ENCODE measurements at regions not wholly inside any gene's neighbourhood (a gene's known extent, or its start where the extent isn't known, plus 50 kb on each side); places are given as distances from the start of the nearest gene placed in this dataset.

DNA sequence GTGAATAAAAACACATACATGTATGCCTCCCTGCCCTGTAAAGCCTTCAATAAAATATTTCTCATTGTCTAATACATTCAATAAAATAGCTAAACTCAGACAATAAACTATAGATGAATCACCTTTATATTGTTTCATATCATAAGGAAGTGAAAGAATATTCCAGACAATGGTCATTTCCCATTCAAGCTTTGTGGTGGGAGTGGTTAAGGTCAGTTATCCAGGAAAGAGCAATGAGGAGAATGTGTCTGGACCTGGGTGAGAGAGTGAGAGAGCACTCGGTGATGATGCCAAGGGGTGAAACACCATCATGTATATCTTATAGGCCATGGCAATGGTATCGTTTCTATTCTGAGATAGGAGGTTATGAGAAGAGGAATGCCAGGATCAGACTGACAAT lies 197.8 kb downstream of the PDHA2 start:
- H3K9ac ChIP-seq (ENCODE audit: low read length), result no peak overlapping the region
- no peaks in the 10 kb centered on the region for H3K9me2 ChIP-seq (ENCODE audit: low read depth, low read length)
- H3K36me3 ChIP-seq (ENCODE audit: insufficient read depth, low read length), result no peaks in the 10 kb centered on the region
- no peaks in the 10 kb centered on the region for H3K27me3 ChIP-seq (ENCODE audit: insufficient read depth, low read length)
- no peak for TF ChIP-seq EZH2 (IDR thresholded peaks at IDR 0.05; ENCODE audit: borderline replicate concordance, low read length)
- no peaks in the 10 kb centered on the region for H3K4me1 ChIP-seq (ENCODE audit: insufficient read depth, low read length, severe bottlenecking)
- no peaks in the 10 kb centered on the region for H3K79me2 ChIP-seq (ENCODE audit: insufficient read depth, low read length)
- no peaks in the 10 kb centered on the region for H4K20me1 ChIP-seq (ENCODE audit: insufficient read depth, low read length)
- H3K4me2 ChIP-seq (ENCODE audit: low read length), result no peak overlapping the region
- H3K4me3 ChIP-seq (ENCODE audit: low read depth, low read length, poor library complexity, severe bottlenecking), result no peak overlapping the region
- no peaks in the 10 kb centered on the region for H3K9me3 ChIP-seq (ENCODE audit: low read length)
- no peak overlapping the region for H3K27ac ChIP-seq (ENCODE audit: low read depth, low read length, poor library complexity, severe bottlenecking)
- H3F3A ChIP-seq (ENCODE audit: insufficient read depth, low read length), result no peaks in the 10 kb centered on the region
- no peak overlapping the region for H2AFZ ChIP-seq (ENCODE audit: low read length)

DNA sequence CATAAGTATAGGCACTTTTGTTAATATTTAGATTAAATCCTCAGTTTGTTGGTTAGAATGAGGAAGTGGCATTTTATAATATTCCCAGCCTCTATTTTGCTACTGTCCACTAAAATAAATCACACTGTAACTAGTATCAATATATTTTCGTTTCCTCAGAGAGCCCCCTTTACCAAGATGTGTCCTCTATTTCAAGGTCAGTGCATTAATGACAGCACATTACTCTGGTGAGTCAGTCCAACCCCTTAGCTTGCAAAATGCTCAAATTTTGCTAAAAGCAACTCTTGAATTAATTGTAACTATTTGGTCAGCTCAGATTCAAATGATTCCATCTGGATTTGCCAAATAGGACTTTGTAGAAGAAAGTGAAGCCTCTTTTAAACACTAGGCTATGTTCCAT lies 199.3 kb downstream of the PDHA2 start:
- no peak overlapping the region for H3K27ac ChIP-seq (ENCODE audit: low read depth, low read length, poor library complexity, severe bottlenecking)
- H4K20me1 ChIP-seq (ENCODE audit: insufficient read depth, low read length), result no peaks in the 10 kb centered on the region
- H3K4me1 ChIP-seq (ENCODE audit: insufficient read depth, low read length, severe bottlenecking), result no peaks in the 10 kb centered on the region
- no peaks in the 10 kb centered on the region for H3K79me2 ChIP-seq (ENCODE audit: insufficient read depth, low read length)
- H3K9me3 ChIP-seq (ENCODE audit: low read length), result no peaks in the 10 kb centered on the region
- no peak overlapping the region for H3K4me3 ChIP-seq (ENCODE audit: low read depth, low read length, poor library complexity, severe bottlenecking)
- H2AFZ ChIP-seq (ENCODE audit: low read length), result no peak overlapping the region
- H3K27me3 ChIP-seq (ENCODE audit: insufficient read depth, low read length), result no peaks in the 10 kb centered on the region
- TF ChIP-seq, protein P1, sequence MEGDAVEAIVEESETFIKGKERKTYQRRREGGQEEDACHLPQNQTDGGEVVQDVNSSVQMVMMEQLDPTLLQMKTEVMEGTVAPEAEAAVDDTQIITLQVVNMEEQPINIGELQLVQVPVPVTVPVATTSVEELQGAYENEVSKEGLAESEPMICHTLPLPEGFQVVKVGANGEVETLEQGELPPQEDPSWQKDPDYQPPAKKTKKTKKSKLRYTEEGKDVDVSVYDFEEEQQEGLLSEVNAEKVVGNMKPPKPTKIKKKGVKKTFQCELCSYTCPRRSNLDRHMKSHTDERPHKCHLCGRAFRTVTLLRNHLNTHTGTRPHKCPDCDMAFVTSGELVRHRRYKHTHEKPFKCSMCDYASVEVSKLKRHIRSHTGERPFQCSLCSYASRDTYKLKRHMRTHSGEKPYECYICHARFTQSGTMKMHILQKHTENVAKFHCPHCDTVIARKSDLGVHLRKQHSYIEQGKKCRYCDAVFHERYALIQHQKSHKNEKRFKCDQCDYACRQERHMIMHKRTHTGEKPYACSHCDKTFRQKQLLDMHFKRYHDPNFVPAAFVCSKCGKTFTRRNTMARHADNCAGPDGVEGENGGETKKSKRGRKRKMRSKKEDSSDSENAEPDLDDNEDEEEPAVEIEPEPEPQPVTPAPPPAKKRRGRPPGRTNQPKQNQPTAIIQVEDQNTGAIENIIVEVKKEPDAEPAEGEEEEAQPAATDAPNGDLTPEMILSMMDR (IDR thresholded peaks at IDR 0.05; ENCODE audit: low read length), result no peak
- no peak for TF ChIP-seq EZH2 (IDR thresholded peaks at IDR 0.05; ENCODE audit: borderline replicate concordance, low read length)
- no peak overlapping the region for H3K4me2 ChIP-seq (ENCODE audit: low read length)
- no peaks in the 10 kb centered on the region for H3K36me3 ChIP-seq (ENCODE audit: insufficient read depth, low read length)
- no peak overlapping the region for H3K9ac ChIP-seq (ENCODE audit: low read length)
- no peaks in the 10 kb centered on the region for H3F3A ChIP-seq (ENCODE audit: insufficient read depth, low read length)
- no peaks in the 10 kb centered on the region for H3K9me2 ChIP-seq (ENCODE audit: low read depth, low read length)

DNA sequence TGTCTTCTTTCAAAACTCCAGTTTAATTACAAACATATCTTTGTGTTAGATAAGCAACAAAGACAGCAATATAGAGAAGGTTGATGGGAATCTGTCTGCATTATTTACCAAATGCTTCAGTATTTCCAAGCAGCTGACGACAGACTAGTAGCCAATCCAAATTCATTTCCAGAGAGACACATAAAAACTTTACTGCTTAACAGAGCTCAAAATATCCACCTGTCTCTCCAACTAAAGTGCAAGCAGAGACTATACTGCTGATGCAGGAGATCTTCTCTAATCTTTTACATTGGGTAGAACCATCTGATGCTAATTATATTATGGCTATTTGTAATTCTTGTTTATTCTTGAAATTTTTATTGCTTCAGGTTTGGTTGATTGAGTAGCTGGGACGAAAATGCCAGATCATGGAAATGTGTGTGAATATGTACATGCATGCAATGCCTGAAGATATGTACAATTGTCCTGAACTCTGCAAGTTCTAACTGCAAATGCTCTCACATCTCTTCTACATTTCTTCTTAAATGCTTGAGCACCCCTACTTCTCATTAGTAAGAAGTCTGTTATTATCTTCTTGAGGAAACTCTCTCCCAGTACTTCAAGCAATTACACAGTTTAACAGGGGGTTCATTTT lies 200.0 kb downstream of the PDHA2 start:
- H3K9me2 ChIP-seq (ENCODE audit: low read depth, low read length), result no peaks in the 10 kb centered on the region
- H3K4me3 ChIP-seq (ENCODE audit: low read depth, low read length, poor library complexity, severe bottlenecking), result no peak overlapping the region
- no peaks in the 10 kb centered on the region for H3F3A ChIP-seq (ENCODE audit: insufficient read depth, low read length)
- no peaks in the 10 kb centered on the region for H3K79me2 ChIP-seq (ENCODE audit: insufficient read depth, low read length)
- H3K9me3 ChIP-seq (ENCODE audit: low read length), result no peaks in the 10 kb centered on the region
- no peak overlapping the region for H3K9ac ChIP-seq (ENCODE audit: low read length)
- no peaks in the 10 kb centered on the region for H3K36me3 ChIP-seq (ENCODE audit: insufficient read depth, low read length)
- H3K4me2 ChIP-seq (ENCODE audit: low read length), result no peak overlapping the region
- TF ChIP-seq, protein P1 (IDR thresholded peaks at IDR 0.05; ENCODE audit: low read length), result no peak
- no peak for TF ChIP-seq EZH2 (IDR thresholded peaks at IDR 0.05; ENCODE audit: borderline replicate concordance, low read length)
- no peaks in the 10 kb centered on the region for H4K20me1 ChIP-seq (ENCODE audit: insufficient read depth, low read length)
- H3K4me1 ChIP-seq (ENCODE audit: insufficient read depth, low read length, severe bottlenecking), result no peaks in the 10 kb centered on the region
- H3K27me3 ChIP-seq (ENCODE audit: insufficient read depth, low read length), result no peaks in the 10 kb centered on the region
- no peak overlapping the region for H2AFZ ChIP-seq (ENCODE audit: low read length)
- no peak overlapping the region for H3K27ac ChIP-seq (ENCODE audit: low read depth, low read length, poor library complexity, severe bottlenecking)

DNA sequence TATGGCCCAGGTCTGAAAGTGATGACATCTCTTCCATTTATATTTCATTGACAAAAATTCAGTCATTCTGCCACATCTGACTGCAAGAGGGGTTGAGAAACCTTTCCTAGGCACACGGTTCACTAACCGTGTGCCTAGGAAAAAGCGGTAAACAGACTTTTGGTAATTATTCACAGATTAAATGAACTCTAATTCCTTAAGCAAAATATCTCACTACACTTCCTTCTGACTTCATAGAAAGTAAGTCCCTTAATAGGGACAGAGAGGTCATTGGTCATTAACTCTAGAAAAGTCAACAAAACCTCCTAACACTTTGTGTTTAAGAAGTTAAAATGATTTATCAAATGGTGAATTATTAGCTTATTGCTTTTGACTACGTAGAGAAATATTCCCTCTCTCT lies 205.1 kb downstream of the PDHA2 start:
- no peak overlapping the region for H3K4me2 ChIP-seq (ENCODE audit: low read length)
- H3K9me3 ChIP-seq (ENCODE audit: low read length), result no peaks in the 10 kb centered on the region
- no peaks in the 10 kb centered on the region for H3K79me2 ChIP-seq (ENCODE audit: insufficient read depth, low read length)
- H3K4me1 ChIP-seq (ENCODE audit: insufficient read depth, low read length, severe bottlenecking), result no peaks in the 10 kb centered on the region
- H3F3A ChIP-seq (ENCODE audit: insufficient read depth, low read length), result no peaks in the 10 kb centered on the region
- no peak overlapping the region for H3K9ac ChIP-seq (ENCODE audit: low read length)
- TF ChIP-seq, protein P1 (IDR thresholded peaks at IDR 0.05; ENCODE audit: low read length), result no peak
- no peak for TF ChIP-seq EZH2 (IDR thresholded peaks at IDR 0.05; ENCODE audit: borderline replicate concordance, low read length)
- no peak overlapping the region for H3K4me3 ChIP-seq (ENCODE audit: low read depth, low read length, poor library complexity, severe bottlenecking)
- H4K20me1 ChIP-seq (ENCODE audit: insufficient read depth, low read length), result no peaks in the 10 kb centered on the region
- no peak overlapping the region for H3K27ac ChIP-seq (ENCODE audit: low read depth, low read length, poor library complexity, severe bottlenecking)
- no peaks in the 10 kb centered on the region for H3K9me2 ChIP-seq (ENCODE audit: low read depth, low read length)
- H3K36me3 ChIP-seq (ENCODE audit: insufficient read depth, low read length), result no peaks in the 10 kb centered on the region
- H3K27me3 ChIP-seq (ENCODE audit: insufficient read depth, low read length), result no peaks in the 10 kb centered on the region
- H2AFZ ChIP-seq (ENCODE audit: low read length), result no peak overlapping the region
